ENCODE measurements at regions not wholly inside any gene's neighbourhood (a gene's known extent, or its start where the extent isn't known, plus 50 kb on each side); places are given as distances from the start of the nearest gene placed in this dataset.
"Not testable (repeated sequence)": the region's sequence is repeated elsewhere in the genome, so short reads cannot be mapped to it uniquely, and the experiment has no call there.

GRCh38 chr3:153484842-153485241 lies 322.8 kb downstream of the RAP2B start:
- Histone ChIP-seq H3K4me3 (no peak overlapping the region), H3K36me3 (no peaks in the 10 kb centered on the region), H3K4me1 (ENCODE audit: low read depth) (no peaks in the 10 kb centered on the region), H3K27me3 (no peaks in the 10 kb centered on the region), H3K27ac (no peak overlapping the region), H3K9me3 (ENCODE audit: low read depth) (no peaks in the 10 kb centered on the region)
- no peak for DNase-seq (ENCODE audit: low read depth in 1 of 2, low spot score in 1 of 2)
- no peak for TF ChIP-seq CTCF (IDR thresholded peaks at IDR 0.05; ENCODE audit: low read depth, low read length)

- no peaks in the 10 kb centered on the region for H3K36me3 ChIP-seq
- H3K9me3 ChIP-seq (ENCODE audit: low read depth) = no peaks in the 10 kb centered on the region
- no peaks in the 10 kb centered on the region for H3K27me3 ChIP-seq
- no peaks in the 10 kb centered on the region for H3K4me1 ChIP-seq (ENCODE audit: low read depth)
- no peak overlapping the region for H3K27ac ChIP-seq
- no peak overlapping the region for H3K4me3 ChIP-seq
- no peak for TF ChIP-seq CTCF (IDR thresholded peaks at IDR 0.05; ENCODE audit: low read depth, low read length)
- DNase-seq (ENCODE audit: low read depth in 1 of 2, low spot score in 1 of 2) = no peak
Measured at GRCh38 chr3:153495422-153495821, 333.4 kb downstream of the RAP2B start.

- DNase-seq (ENCODE audit: low read depth in 1 of 2, low spot score in 1 of 2) = no peak
- Histone ChIP-seq H3K27me3 (no peaks in the 10 kb centered on the region), H3K27ac (no peak overlapping the region), H3K36me3 (no peaks in the 10 kb centered on the region), H3K4me3 (no peak overlapping the region), H3K4me1 (ENCODE audit: low read depth) (no peaks in the 10 kb centered on the region), H3K9me3 (ENCODE audit: low read depth) (no peaks in the 10 kb centered on the region)
- no peak for TF ChIP-seq CTCF (IDR thresholded peaks at IDR 0.05; ENCODE audit: low read depth, low read length)
Measured at GRCh38 chr3:153502682-153503081, 340.7 kb downstream of the RAP2B start.

GRCh38 chr3:153503873-153504272 lies 341.8 kb downstream of the RAP2B start:
- Histone ChIP-seq H3K9me3 (ENCODE audit: low read depth) (no peaks in the 10 kb centered on the region), H3K27me3 (no peaks in the 10 kb centered on the region), H3K4me3 (no peak overlapping the region), H3K4me1 (ENCODE audit: low read depth) (no peaks in the 10 kb centered on the region), H3K36me3 (no peaks in the 10 kb centered on the region), H3K27ac (no peak overlapping the region)
- no peak for TF ChIP-seq CTCF (IDR thresholded peaks at IDR 0.05; ENCODE audit: low read depth, low read length)
- DNase-seq (ENCODE audit: low read depth in 1 of 2, low spot score in 1 of 2) = no peak

- not testable (repeated sequence) for H3K4me1 ChIP-seq (ENCODE audit: low read depth); H3K36me3 ChIP-seq; H3K4me3 ChIP-seq; H3K9me3 ChIP-seq (ENCODE audit: low read depth); H3K27ac ChIP-seq; H3K27me3 ChIP-seq; DNase-seq (ENCODE audit: low read depth in 1 of 2, low spot score in 1 of 2)
Measured at GRCh38 chr3:153506205-153506604, 344.2 kb downstream of the RAP2B start.

GRCh38 chr3:153506686-153507085 lies 344.7 kb downstream of the RAP2B start:
- not testable (repeated sequence) for H3K4me3 ChIP-seq; H3K9me3 ChIP-seq (ENCODE audit: low read depth); DNase-seq (ENCODE audit: low read depth in 1 of 2, low spot score in 1 of 2); H3K4me1 ChIP-seq (ENCODE audit: low read depth); H3K36me3 ChIP-seq; H3K27me3 ChIP-seq; H3K27ac ChIP-seq

GRCh38 chr3:153513236-153513635 lies 351.2 kb downstream of the RAP2B start:
- TF ChIP-seq CTCF (IDR thresholded peaks at IDR 0.05; ENCODE audit: low read depth, low read length) = peak; percentile 19
- no peaks in the 10 kb centered on the region for H3K9me3 ChIP-seq (ENCODE audit: low read depth)
- no peaks in the 10 kb centered on the region for H3K36me3 ChIP-seq
- DNase-seq (ENCODE audit: low read depth in 1 of 2, low spot score in 1 of 2) = peak; percentile 13
- no peaks in the 10 kb centered on the region for H3K27me3 ChIP-seq
- no peaks in the 10 kb centered on the region for H3K4me1 ChIP-seq (ENCODE audit: low read depth)
- H3K27ac ChIP-seq = no peak overlapping the region
- no peak overlapping the region for H3K4me3 ChIP-seq

All from cardiac muscle cell (in vitro differentiated cells and primary cell).